Osteoblast (primary cell): ENCODE measurements at regions not wholly inside any gene's neighbourhood (a gene's known extent, or its start where the extent isn't known, plus 50 kb on each side); places are given as distances from the start of the nearest gene placed in this dataset.

Experiments
- DNase-seq: peaks from one replicate; pipeline ENCODE4 v3.0.0; 2011; ENCODE audit warnings: low spot score, mixed read lengths; ENCODE audit not compliant: insufficient read length; ENCODE audit errors: missing footprints
- H2AFZ ChIP-seq: 2 replicates; pipeline ENCODE4 v1.6.0; 2011; ENCODE audit warnings: mild to moderate bottlenecking, low read length
- H3K27ac ChIP-seq: 2 replicates; pipeline ENCODE4 v1.5.1; 2011; ENCODE audit warnings: mild to moderate bottlenecking, low read depth, low read length, moderate library complexity
- H3K27me3 ChIP-seq: 2 replicates; pipeline ENCODE4 v1.6.0; 2012; ENCODE audit warnings: mild to moderate bottlenecking, control low read depth, inconsistent platforms, low read length, moderate library complexity; ENCODE audit not compliant: insufficient read depth
- H3K36me3 ChIP-seq: 2 replicates; pipeline ENCODE4 v1.5.1; 2011; ENCODE audit warnings: mild to moderate bottlenecking, low read length, control low read depth, moderate library complexity; ENCODE audit not compliant: insufficient read depth
- H3K4me1 ChIP-seq: 2 replicates; pipeline ENCODE4 v1.5.1; 2011; ENCODE audit warnings: mild to moderate bottlenecking, low read length, control low read depth, moderate library complexity; ENCODE audit not compliant: insufficient read depth
- H3K4me2 ChIP-seq: 2 replicates; pipeline ENCODE4 v1.6.0; 2011; ENCODE audit warnings: mild to moderate bottlenecking, low read length; ENCODE audit not compliant: insufficient read depth
- H3K4me3 ChIP-seq: fragments of 200-600 bp; sonication (generic); 3 replicates; pipeline ENCODE4 v1.5.1; 2012; ENCODE audit warnings: mild to moderate bottlenecking, low read length, inconsistent platforms; ENCODE audit not compliant: insufficient read depth
- H3K79me2 ChIP-seq: 2 replicates; pipeline ENCODE4 v1.6.0; 2012; ENCODE audit warnings: mild to moderate bottlenecking, low read length, control low read depth, inconsistent platforms; ENCODE audit not compliant: insufficient read depth
- H3K9me3 ChIP-seq: 2 replicates; pipeline ENCODE4 v1.5.1; 2011; ENCODE audit warnings: low read depth, low read length, control low read depth
- H4K20me1 ChIP-seq: 2 replicates; pipeline ENCODE4 v1.6.0; 2012; ENCODE audit warnings: mild to moderate bottlenecking, low read length, control low read depth; ENCODE audit not compliant: insufficient read depth
- TF ChIP-seq, protein P1 (sequence below): IDR thresholded peaks from 2 replicates; pipeline ENCODE4 v1.5.1; 2011; ENCODE audit warnings: mild to moderate bottlenecking, low read depth, low read length, moderate library complexity; ENCODE audit errors: extremely low read depth

DNA sequence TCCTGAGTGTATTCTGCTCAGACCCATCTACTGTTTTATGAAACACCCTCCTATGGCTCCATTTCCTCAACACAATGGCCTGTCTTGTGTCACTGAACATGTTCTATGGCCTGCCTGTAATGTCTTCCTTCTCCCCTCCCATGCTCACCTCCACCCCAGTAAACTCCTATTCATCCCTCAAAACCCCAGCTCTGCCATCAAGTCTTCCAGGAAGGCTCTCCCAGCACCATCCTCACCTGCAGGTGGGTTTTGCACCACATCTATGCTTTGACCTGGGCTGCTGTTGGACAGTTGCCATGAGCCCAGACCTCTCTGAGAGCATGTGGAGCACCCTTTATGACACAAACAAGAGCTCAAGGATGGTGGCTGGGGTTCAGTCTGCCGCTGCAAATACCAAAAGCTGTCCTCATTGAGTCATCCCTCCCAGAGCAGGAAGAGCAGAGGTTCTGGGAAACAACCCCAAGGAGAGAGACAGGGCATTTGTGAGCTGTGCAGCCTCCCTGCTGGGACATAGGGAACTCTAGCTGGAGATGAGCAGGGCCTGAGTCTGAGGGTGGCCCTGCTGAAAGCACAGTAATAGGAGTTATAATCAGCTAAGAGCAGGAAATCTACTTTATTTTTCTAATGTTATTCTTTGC lies 93.8 kb upstream of the CD93 start:
- peak; percentile 51 for DNase-seq

DNA sequence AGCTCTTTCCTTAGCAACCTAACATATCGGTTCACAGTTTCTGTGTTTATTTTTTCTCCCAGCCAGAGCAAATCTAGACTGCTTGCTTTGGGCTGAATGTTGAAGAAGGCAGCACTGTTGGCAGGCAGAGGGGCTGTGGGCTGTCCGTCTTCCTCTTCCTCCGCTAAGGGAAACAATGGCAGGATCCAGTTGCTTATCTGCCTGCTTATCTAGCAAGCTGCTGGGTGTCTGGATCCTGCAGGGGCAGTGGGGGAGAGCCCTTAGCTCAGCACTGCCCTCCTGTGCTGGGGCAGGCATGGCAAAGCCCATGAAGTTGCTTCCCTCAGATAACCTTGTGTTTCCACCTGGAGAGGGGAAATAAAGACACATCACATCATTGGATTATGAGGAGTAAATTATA lies 92.7 kb upstream of the CD93 start:
- Histone ChIP-seq H4K20me1 (no peaks in the 10 kb centered on the region), H3K27ac (no peak overlapping the region), H3K9me3 (no peaks in the 10 kb centered on the region), H2AFZ (no peak overlapping the region), H3K4me1 (no peaks in the 10 kb centered on the region), H3K4me2 (no peak overlapping the region), H3K4me3 (no peak overlapping the region), H3K27me3 (peaks cover 3% of the 10 kb centered on the region), H3K36me3 (no peaks in the 10 kb centered on the region), H3K79me2 (no peaks in the 10 kb centered on the region)
- TF ChIP-seq, protein P1, sequence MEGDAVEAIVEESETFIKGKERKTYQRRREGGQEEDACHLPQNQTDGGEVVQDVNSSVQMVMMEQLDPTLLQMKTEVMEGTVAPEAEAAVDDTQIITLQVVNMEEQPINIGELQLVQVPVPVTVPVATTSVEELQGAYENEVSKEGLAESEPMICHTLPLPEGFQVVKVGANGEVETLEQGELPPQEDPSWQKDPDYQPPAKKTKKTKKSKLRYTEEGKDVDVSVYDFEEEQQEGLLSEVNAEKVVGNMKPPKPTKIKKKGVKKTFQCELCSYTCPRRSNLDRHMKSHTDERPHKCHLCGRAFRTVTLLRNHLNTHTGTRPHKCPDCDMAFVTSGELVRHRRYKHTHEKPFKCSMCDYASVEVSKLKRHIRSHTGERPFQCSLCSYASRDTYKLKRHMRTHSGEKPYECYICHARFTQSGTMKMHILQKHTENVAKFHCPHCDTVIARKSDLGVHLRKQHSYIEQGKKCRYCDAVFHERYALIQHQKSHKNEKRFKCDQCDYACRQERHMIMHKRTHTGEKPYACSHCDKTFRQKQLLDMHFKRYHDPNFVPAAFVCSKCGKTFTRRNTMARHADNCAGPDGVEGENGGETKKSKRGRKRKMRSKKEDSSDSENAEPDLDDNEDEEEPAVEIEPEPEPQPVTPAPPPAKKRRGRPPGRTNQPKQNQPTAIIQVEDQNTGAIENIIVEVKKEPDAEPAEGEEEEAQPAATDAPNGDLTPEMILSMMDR, result no peak
- DNase-seq, result no peak

More for the DNA sequence above, 93.8 kb upstream of the CD93 start:
- no peaks in the 10 kb centered on the region for H4K20me1 ChIP-seq
- H2AFZ ChIP-seq, result peak overlapping the region; percentile 3
- peaks cover 3% of the 10 kb centered on the region for H3K27me3 ChIP-seq
- no peaks in the 10 kb centered on the region for H3K36me3 ChIP-seq
- no peaks in the 10 kb centered on the region for H3K4me1 ChIP-seq
- no peaks in the 10 kb centered on the region for H3K79me2 ChIP-seq
- no peak overlapping the region for H3K27ac ChIP-seq
- TF ChIP-seq, protein P1, result no peak
- no peak overlapping the region for H3K4me3 ChIP-seq
- H3K4me2 ChIP-seq, result no peak overlapping the region
- no peaks in the 10 kb centered on the region for H3K9me3 ChIP-seq

DNA sequence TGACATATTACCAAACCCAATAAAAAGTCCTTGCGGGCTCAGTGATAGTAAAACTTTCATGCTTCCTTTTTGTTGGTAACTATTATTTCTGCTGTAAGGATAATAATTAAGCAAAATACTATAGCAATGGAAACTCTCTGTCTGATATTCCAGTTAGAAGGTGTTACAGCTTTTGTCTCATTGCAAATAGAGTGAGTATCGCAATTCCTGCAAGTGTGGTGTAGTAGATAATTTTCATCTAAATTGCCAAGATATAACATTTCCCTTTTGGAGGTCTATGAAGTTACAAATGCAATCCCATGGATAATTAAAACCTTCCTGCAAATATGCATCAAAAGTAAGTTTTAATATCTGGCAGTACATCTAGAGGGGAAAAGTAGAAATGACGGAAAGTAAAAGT lies 88.7 kb upstream of the CD93 start:
- Histone ChIP-seq H3K4me2 (no peak overlapping the region), H3K4me3 (no peak overlapping the region), H3K9me3 (no peaks in the 10 kb centered on the region), H3K36me3 (no peaks in the 10 kb centered on the region), H3K27me3 (peaks cover 3% of the 10 kb centered on the region), H3K79me2 (no peaks in the 10 kb centered on the region), H2AFZ (no peak overlapping the region), H3K27ac (no peak overlapping the region), H4K20me1 (no peaks in the 10 kb centered on the region), H3K4me1 (no peaks in the 10 kb centered on the region)
- TF ChIP-seq, protein P1, result no peak
- no peak for DNase-seq

DNA sequence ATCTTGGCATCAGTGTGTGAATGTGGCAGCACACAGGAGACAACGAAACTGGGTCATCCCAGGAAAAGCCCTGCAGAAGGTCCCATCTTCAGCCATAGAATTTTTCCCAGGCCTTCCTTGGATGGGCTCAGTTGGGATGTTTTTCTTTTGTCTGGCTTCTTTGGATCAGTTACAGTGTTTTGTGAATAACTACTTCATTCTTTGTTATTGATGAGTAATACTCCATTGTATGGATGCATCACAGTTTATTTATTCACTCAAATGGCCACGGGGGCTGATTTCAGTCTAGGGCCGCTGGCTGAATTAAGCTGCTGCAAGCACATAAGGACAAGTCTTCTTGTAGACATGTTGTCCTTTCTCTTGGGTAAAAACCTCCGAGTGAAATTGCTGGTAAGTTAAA lies 81.3 kb upstream of the CD93 start:
- DNase-seq, result no peak
- H3K79me2 ChIP-seq, result no peaks in the 10 kb centered on the region
- no peaks in the 10 kb centered on the region for H3K4me1 ChIP-seq
- H3K9me3 ChIP-seq, result no peaks in the 10 kb centered on the region
- H3K27ac ChIP-seq, result no peak overlapping the region
- H3K4me2 ChIP-seq, result no peak overlapping the region
- no peaks in the 10 kb centered on the region for H3K27me3 ChIP-seq
- H4K20me1 ChIP-seq, result no peaks in the 10 kb centered on the region
- H3K36me3 ChIP-seq, result no peaks in the 10 kb centered on the region
- no peak overlapping the region for H3K4me3 ChIP-seq
- TF ChIP-seq, protein P1, result no peak
- H2AFZ ChIP-seq, result no peak overlapping the region
